ENCODE measurements at regions not wholly inside any gene's neighbourhood (a gene's known extent, or its start where the extent isn't known, plus 50 kb on each side); places are given as distances from the start of the nearest gene placed in this dataset.

DNA sequence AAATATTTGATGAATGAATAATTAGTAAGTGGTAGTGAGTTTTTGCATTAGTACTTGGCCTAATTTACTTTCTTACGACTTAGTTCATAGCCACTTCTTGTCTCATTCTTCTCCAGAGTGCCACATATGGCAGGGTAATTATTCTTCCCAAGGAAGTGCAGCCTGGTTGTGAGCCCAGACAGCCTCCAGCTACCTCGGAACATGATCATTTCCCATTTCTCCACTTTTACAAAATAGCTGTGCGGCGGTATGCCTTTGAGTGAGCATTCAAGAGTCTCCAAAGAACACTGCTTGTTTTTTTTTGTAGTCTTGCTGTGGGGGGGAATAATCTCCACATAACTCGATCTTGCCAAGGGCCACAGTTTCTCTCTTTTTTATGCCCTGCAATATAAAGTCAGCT lies 765.0 kb downstream of the HDGFL1 start:
- H3K79me2 ChIP-seq (ENCODE audit: insufficient read depth, low read length) = no peaks in the 10 kb centered on the region
- TF ChIP-seq, protein P1, sequence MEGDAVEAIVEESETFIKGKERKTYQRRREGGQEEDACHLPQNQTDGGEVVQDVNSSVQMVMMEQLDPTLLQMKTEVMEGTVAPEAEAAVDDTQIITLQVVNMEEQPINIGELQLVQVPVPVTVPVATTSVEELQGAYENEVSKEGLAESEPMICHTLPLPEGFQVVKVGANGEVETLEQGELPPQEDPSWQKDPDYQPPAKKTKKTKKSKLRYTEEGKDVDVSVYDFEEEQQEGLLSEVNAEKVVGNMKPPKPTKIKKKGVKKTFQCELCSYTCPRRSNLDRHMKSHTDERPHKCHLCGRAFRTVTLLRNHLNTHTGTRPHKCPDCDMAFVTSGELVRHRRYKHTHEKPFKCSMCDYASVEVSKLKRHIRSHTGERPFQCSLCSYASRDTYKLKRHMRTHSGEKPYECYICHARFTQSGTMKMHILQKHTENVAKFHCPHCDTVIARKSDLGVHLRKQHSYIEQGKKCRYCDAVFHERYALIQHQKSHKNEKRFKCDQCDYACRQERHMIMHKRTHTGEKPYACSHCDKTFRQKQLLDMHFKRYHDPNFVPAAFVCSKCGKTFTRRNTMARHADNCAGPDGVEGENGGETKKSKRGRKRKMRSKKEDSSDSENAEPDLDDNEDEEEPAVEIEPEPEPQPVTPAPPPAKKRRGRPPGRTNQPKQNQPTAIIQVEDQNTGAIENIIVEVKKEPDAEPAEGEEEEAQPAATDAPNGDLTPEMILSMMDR (IDR thresholded peaks at IDR 0.05; ENCODE audit: extremely low read depth, low read depth, low read length) = no peak

DNA sequence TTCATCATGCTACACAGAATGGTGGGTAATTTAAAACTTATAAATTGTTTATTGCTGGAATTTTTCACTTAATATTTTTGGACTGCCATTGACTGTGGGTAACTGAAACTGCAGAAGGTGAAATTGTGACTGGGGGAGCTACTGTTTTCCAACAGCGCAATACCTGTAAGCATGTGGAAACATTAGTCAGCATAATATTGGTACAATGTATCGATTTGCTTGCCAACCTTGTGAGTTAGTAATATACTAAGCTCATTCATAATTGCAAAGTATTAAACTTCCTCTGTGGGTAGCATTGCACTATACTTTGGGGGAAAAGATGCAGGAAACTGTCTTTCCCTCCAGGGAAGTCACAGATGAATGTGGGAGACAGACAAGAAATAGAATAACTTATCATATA lies 766.5 kb downstream of the HDGFL1 start:
- Histone ChIP-seq H3K4me3 (ENCODE audit: insufficient read depth, low read length) (no peak overlapping the region), H4K20me1 (ENCODE audit: insufficient read depth, low read length) (no peaks in the 10 kb centered on the region), H3K27me3 (ENCODE audit: insufficient read depth, low read length) (no peaks in the 10 kb centered on the region), H3K36me3 (ENCODE audit: insufficient read depth, low read length) (no peaks in the 10 kb centered on the region), H3K4me1 (ENCODE audit: insufficient read depth, low read length) (no peaks in the 10 kb centered on the region), H2AFZ (ENCODE audit: low read length) (no peak overlapping the region), H3K4me2 (ENCODE audit: insufficient read depth, low read length) (no peak overlapping the region), H3K79me2 (ENCODE audit: insufficient read depth, low read length) (no peaks in the 10 kb centered on the region), H3K27ac (ENCODE audit: low read depth, low read length) (no peak overlapping the region), H3K9me3 (ENCODE audit: low read depth, low read length) (no peaks in the 10 kb centered on the region)
- DNase-seq (ENCODE audit: insufficient read length, low spot score, missing footprints) = no peak
- TF ChIP-seq, protein P1 (IDR thresholded peaks at IDR 0.05; ENCODE audit: extremely low read depth, low read depth, low read length) = no peak

More for the DNA sequence above, 765.0 kb downstream of the HDGFL1 start:
- H3K27ac ChIP-seq (ENCODE audit: low read depth, low read length) = no peak overlapping the region
- H2AFZ ChIP-seq (ENCODE audit: low read length) = no peak overlapping the region
- no peaks in the 10 kb centered on the region for H3K27me3 ChIP-seq (ENCODE audit: insufficient read depth, low read length)
- H3K36me3 ChIP-seq (ENCODE audit: insufficient read depth, low read length) = no peaks in the 10 kb centered on the region
- no peaks in the 10 kb centered on the region for H3K9me3 ChIP-seq (ENCODE audit: low read depth, low read length)
- H3K4me1 ChIP-seq (ENCODE audit: insufficient read depth, low read length) = no peaks in the 10 kb centered on the region
- DNase-seq (ENCODE audit: insufficient read length, low spot score, missing footprints) = no peak
- H3K4me3 ChIP-seq (ENCODE audit: insufficient read depth, low read length) = no peak overlapping the region
- H3K4me2 ChIP-seq (ENCODE audit: insufficient read depth, low read length) = no peak overlapping the region
- no peaks in the 10 kb centered on the region for H4K20me1 ChIP-seq (ENCODE audit: insufficient read depth, low read length)

DNA sequence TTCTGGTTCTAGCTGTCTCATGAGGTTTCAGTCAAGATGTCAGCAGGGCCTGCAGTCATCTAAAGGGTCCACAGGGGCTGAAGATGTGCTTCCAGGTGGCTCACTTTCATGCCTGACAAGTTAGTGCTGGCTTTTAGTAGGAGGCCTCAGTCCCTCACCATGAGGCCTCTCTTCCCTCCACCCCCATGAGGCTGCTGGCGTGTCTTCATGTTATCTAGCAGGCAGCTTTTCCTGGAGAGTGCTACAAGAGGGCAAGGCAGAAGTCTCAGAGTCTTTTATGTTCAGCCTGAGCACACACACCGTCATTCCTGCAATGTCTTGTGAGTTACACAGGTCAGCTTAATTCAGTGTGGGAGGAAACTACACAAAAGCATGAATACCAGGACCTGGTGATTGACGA lies 769.9 kb downstream of the HDGFL1 start:
- no peak overlapping the region for H3K4me2 ChIP-seq (ENCODE audit: insufficient read depth, low read length)
- H3K79me2 ChIP-seq (ENCODE audit: insufficient read depth, low read length) = no peaks in the 10 kb centered on the region
- no peak overlapping the region for H2AFZ ChIP-seq (ENCODE audit: low read length)
- H3K27ac ChIP-seq (ENCODE audit: low read depth, low read length) = no peak overlapping the region
- H4K20me1 ChIP-seq (ENCODE audit: insufficient read depth, low read length) = no peaks in the 10 kb centered on the region
- no peaks in the 10 kb centered on the region for H3K4me1 ChIP-seq (ENCODE audit: insufficient read depth, low read length)
- no peaks in the 10 kb centered on the region for H3K9me3 ChIP-seq (ENCODE audit: low read depth, low read length)
- H3K27me3 ChIP-seq (ENCODE audit: insufficient read depth, low read length) = no peaks in the 10 kb centered on the region
- no peak overlapping the region for H3K4me3 ChIP-seq (ENCODE audit: insufficient read depth, low read length)
- DNase-seq (ENCODE audit: insufficient read length, low spot score, missing footprints) = no peak
- H3K36me3 ChIP-seq (ENCODE audit: insufficient read depth, low read length) = no peaks in the 10 kb centered on the region
- TF ChIP-seq, protein P1 (IDR thresholded peaks at IDR 0.05; ENCODE audit: extremely low read depth, low read depth, low read length) = no peak

DNA sequence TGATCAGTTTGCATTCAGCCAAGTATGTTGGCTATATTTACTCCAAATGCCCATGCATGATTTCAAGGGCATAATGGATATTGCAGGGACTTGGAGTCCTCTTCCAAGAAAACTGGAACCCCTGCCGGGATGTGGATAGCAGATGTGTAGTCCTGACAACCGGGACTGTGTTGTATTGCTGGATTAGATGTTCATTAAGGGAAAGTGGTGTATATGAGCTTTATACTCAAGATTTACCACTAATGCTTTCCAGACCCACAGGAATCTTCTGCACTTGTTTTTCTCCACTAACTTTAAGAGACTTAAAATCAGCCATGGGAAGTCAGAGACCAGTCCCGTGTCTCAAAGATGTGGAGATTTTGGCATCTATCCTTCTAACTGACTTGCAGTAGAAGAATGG lies 770.9 kb downstream of the HDGFL1 start:
- no peak overlapping the region for H3K4me3 ChIP-seq (ENCODE audit: insufficient read depth, low read length)
- no peak overlapping the region for H3K27ac ChIP-seq (ENCODE audit: low read depth, low read length)
- no peaks in the 10 kb centered on the region for H3K9me3 ChIP-seq (ENCODE audit: low read depth, low read length)
- no peak overlapping the region for H2AFZ ChIP-seq (ENCODE audit: low read length)
- no peaks in the 10 kb centered on the region for H3K36me3 ChIP-seq (ENCODE audit: insufficient read depth, low read length)
- H3K4me2 ChIP-seq (ENCODE audit: insufficient read depth, low read length) = no peak overlapping the region
- H3K4me1 ChIP-seq (ENCODE audit: insufficient read depth, low read length) = no peaks in the 10 kb centered on the region
- TF ChIP-seq, protein P1 (IDR thresholded peaks at IDR 0.05; ENCODE audit: extremely low read depth, low read depth, low read length) = no peak
- DNase-seq (ENCODE audit: insufficient read length, low spot score, missing footprints) = no peak
- no peaks in the 10 kb centered on the region for H3K27me3 ChIP-seq (ENCODE audit: insufficient read depth, low read length)
- no peaks in the 10 kb centered on the region for H4K20me1 ChIP-seq (ENCODE audit: insufficient read depth, low read length)
- H3K79me2 ChIP-seq (ENCODE audit: insufficient read depth, low read length) = no peaks in the 10 kb centered on the region

Measured in osteoblast (primary cell).